Activated gamma-delta T cell treated with Interleukin-2 at 50 U/mL for 16 hours (primary cell): ENCODE measurements at regions not wholly inside any gene's neighbourhood (a gene's known extent, or its start where the extent isn't known, plus 50 kb on each side); places are given as distances from the start of the nearest gene placed in this dataset.
"Not testable (repeated sequence)": the region's sequence is repeated elsewhere in the genome, so short reads cannot be mapped to it uniquely, and the experiment has no call there.

Experiments
- DNase-seq: peaks from one replicate; pipeline ENCODE4 v3.0.0-alpha.2; 2020

- DNase-seq = no peak
These were observed 147.3 kb upstream of the ZNF385D start for GRCh38 chr3:21898316-21898715.

GRCh38 chr3:21901484-21901883, 150.5 kb upstream of the ZNF385D start:
- DNase-seq = no peak

- DNase-seq = no peak
These were observed 151.9 kb upstream of the ZNF385D start for GRCh38 chr3:21902956-21903355.

GRCh38 chr3:21909096-21909495, 158.1 kb upstream of the ZNF385D start:
- DNase-seq = no peak

GRCh38 chr3:21912711-21913110, 161.7 kb upstream of the ZNF385D start:
- DNase-seq = no peak

GRCh38 chr3:21913791-21914190, 162.8 kb upstream of the ZNF385D start:
- no peak for DNase-seq

- no peak for DNase-seq
These were observed 163.4 kb upstream of the ZNF385D start for GRCh38 chr3:21914451-21914850.

- no peak for DNase-seq
These were observed 168.4 kb upstream of the ZNF385D start for GRCh38 chr3:21919383-21919782.

GRCh38 chr3:21920421-21920861, 169.4 kb upstream of the ZNF385D start:
- DNase-seq = no peak

GRCh38 chr3:21923156-21923555, 172.1 kb upstream of the ZNF385D start:
- not testable (repeated sequence) for DNase-seq

GRCh38 chr3:21927261-21927660, 176.3 kb upstream of the ZNF385D start:
- DNase-seq = no peak

GRCh38 chr3:21934591-21934990, 183.6 kb upstream of the ZNF385D start:
- DNase-seq = no peak

- no peak for DNase-seq
These were observed 185.2 kb upstream of the ZNF385D start for GRCh38 chr3:21936207-21936606.

- DNase-seq = no peak
These were observed 187.3 kb upstream of the ZNF385D start for GRCh38 chr3:21938267-21938681.

GRCh38 chr3:21942328-21942727, 191.3 kb upstream of the ZNF385D start:
- DNase-seq = no peak

GRCh38 chr3:21944251-21944650, 193.2 kb upstream of the ZNF385D start:
- DNase-seq = no peak

GRCh38 chr3:21952856-21953255, 201.8 kb upstream of the ZNF385D start:
- no peak for DNase-seq

GRCh38 chr3:21954709-21955108, 203.7 kb upstream of the ZNF385D start:
- no peak for DNase-seq

GRCh38 chr3:21955406-21955805, 204.4 kb upstream of the ZNF385D start:
- DNase-seq = no peak

GRCh38 chr3:21960033-21960432, 209.0 kb upstream of the ZNF385D start:
- no peak for DNase-seq

GRCh38 chr3:21962456-21962855, 211.4 kb upstream of the ZNF385D start:
- DNase-seq = no peak

GRCh38 chr3:21966457-21966856, 215.4 kb upstream of the ZNF385D start:
- not testable (repeated sequence) for DNase-seq

- DNase-seq = no peak
These were observed 228.7 kb upstream of the ZNF385D start for GRCh38 chr3:21979706-21980105.

GRCh38 chr3:21989341-21990042, 238.5 kb upstream of the ZNF385D start:
- no peak for DNase-seq

- no peak for DNase-seq
These were observed 240.1 kb upstream of the ZNF385D start for GRCh38 chr3:21991061-21991460.
